OCI-LY3 (cell line): ENCODE measurements at regions not wholly inside any gene's neighbourhood (a gene's known extent, or its start where the extent isn't known, plus 50 kb on each side); places are given as distances from the start of the nearest gene placed in this dataset.

Source experiments
- CTCF ChIP-seq: fragments of 200-600, 300-600 bp; sonication (generic); IDR thresholded peaks from 2 replicates; pipeline ENCODE4 v1.5.1; 2014; ENCODE audit warnings: antibody characterized with exemption, low read length, low read depth
- EZH2phosphoT487 ChIP-seq: fragments of 200-600 bp; shearing (Covaris generic); IDR thresholded peaks from 2 replicates; pipeline ENCODE4 v1.6.1; 2018; ENCODE audit warnings: antibody characterized with exemption, mixed run types, low read depth

- TF ChIP-seq EZH2phosphoT487: no peak
- TF ChIP-seq CTCF: no peak
These were observed 1342.7 kb upstream of the TENM4 start for GRCh38 chr11:80783561-80783960.
